WTC11 (cell line): ENCODE measurements at regions not wholly inside any gene's neighbourhood (a gene's known extent, or its start where the extent isn't known, plus 50 kb on each side); places are given as distances from the start of the nearest gene placed in this dataset.

ENCODE experiments used
- ATAC-seq: fragments of 200-7000 bp; cut with Tn5 transposase; 2 replicates; pipeline ENCODE4 v1.10.0; 2021; ENCODE audit warnings: mild to moderate bottlenecking, moderate library complexity
- CTCF ChIA-PET: fragments of 300-600 bp; sonication (Branson Sonifier 250); formaldehyde crosslinking; loops from one replicate; lab custom pipeline; 2021; ENCODE audit warnings: antibody characterized with exemption; lab: Charles Lee
- POLR2A ChIA-PET: fragments of 350-600 bp; sonication (Branson Sonifier 250); formaldehyde crosslinking; loops from one replicate; lab custom pipeline; 2021; ENCODE audit warnings: antibody characterized with exemption; lab: Charles Lee
- DNase-seq: peaks from one replicate; pipeline ENCODE4 v3.0.0; 2021; ENCODE audit warnings: low spot score
- H3K27ac Mint-ChIP-seq: 2 replicates; pipeline ENCODE4 v1.8.0; 2021; ENCODE audit warnings: mixed read lengths
- H3K27me3 Mint-ChIP-seq: 2 replicates; pipeline ENCODE4 v1.8.0; 2021; ENCODE audit warnings: low read depth, mild to moderate bottlenecking, moderate library complexity, mixed read lengths
- H3K36me3 Mint-ChIP-seq: 2 replicates; pipeline ENCODE4 v1.8.0; 2021; ENCODE audit warnings: mixed read lengths
- H3K4me1 Mint-ChIP-seq: 2 replicates; pipeline ENCODE4 v1.8.0; 2022; ENCODE audit warnings: mixed read lengths
- H3K4me3 Mint-ChIP-seq: 2 replicates; pipeline ENCODE4 v1.8.0; 2021; ENCODE audit warnings: mild to moderate bottlenecking, moderate library complexity, mixed read lengths
- H3K9me3 Mint-ChIP-seq: 2 replicates; pipeline ENCODE4 v1.8.0; 2021; ENCODE audit warnings: mixed read lengths
- CREM ChIP-seq: sonication (generic); formaldehyde crosslinking; IDR thresholded peaks from 2 replicates; pipeline ENCODE4 v1.8.1; 2022; ENCODE audit warnings: mild to moderate bottlenecking, missing genetic modification reagents, moderate library complexity
- GTF2I ChIP-seq: fragments of 250-450 bp; sonication (Bioruptor Pico); conservative IDR thresholded peaks from 2 replicates; pipeline ENCODE4 v1.4.0; 2021; ENCODE audit warnings: mild to moderate bottlenecking
- KAT7 ChIP-seq: sonication (generic); formaldehyde crosslinking; IDR thresholded peaks from 2 replicates; pipeline ENCODE4 v1.8.1; 2023; ENCODE audit warnings: missing genetic modification reagents, mild to moderate bottlenecking, borderline replicate concordance
- MYBL2 ChIP-seq: sonication (generic); formaldehyde crosslinking; IDR thresholded peaks from 2 replicates; pipeline ENCODE4 v1.8.1; 2023; ENCODE audit warnings: mild to moderate bottlenecking, moderate library complexity, missing genetic modification reagents
- OVOL2 ChIP-seq: fragments of 250-450 bp; sonication (Bioruptor Pico); IDR thresholded peaks from 2 replicates; pipeline ENCODE4 v1.9.0; 2021; ENCODE audit warnings: mild to moderate bottlenecking, borderline replicate concordance
- SMAD3 ChIP-seq: sonication (generic); formaldehyde crosslinking; IDR thresholded peaks from 2 replicates; pipeline ENCODE4 v1.8.0; 2022; ENCODE audit warnings: missing genetic modification reagents, mild to moderate bottlenecking, borderline replicate concordance
- SMAD4 ChIP-seq: sonication (generic); formaldehyde crosslinking; IDR thresholded peaks from 2 replicates; pipeline ENCODE4 v1.8.0; 2022; ENCODE audit warnings: mild to moderate bottlenecking, missing genetic modification reagents
- ZNF138 ChIP-seq: sonication (generic); formaldehyde crosslinking; conservative IDR thresholded peaks from 2 replicates; pipeline ENCODE4 v1.8.1; 2022; ENCODE audit warnings: mild to moderate bottlenecking, moderate library complexity, missing genetic modification reagents
- ZNF263 ChIP-seq: sonication (generic); formaldehyde crosslinking; IDR thresholded peaks from 2 replicates; pipeline ENCODE4 v1.8.1; 2022; ENCODE audit warnings: low read depth, mild to moderate bottlenecking, moderate library complexity, missing genetic modification reagents
- ZNF396 ChIP-seq: fragments of 250-450 bp; sonication (Bioruptor Pico); IDR thresholded peaks from 2 replicates; pipeline ENCODE4 v1.8.0; 2021; ENCODE audit warnings: mild to moderate bottlenecking, moderate library complexity, borderline replicate concordance
- ZNF423 ChIP-seq: fragments of 250-450 bp; sonication (Bioruptor Pico); IDR thresholded peaks from 2 replicates; pipeline ENCODE4 v2.1.2; 2022; ENCODE audit warnings: mild to moderate bottlenecking, moderate library complexity
- ZNF671 ChIP-seq: fragments of 250-450 bp; sonication (Bioruptor Pico); IDR thresholded peaks from 2 replicates; pipeline ENCODE4 v1.8.0; 2021; ENCODE audit warnings: mild to moderate bottlenecking
- TF ChIP-seq, protein P1 (sequence below): sonication (generic); formaldehyde crosslinking; IDR thresholded peaks from 2 replicates; pipeline ENCODE4 v1.8.1; 2022; ENCODE audit warnings: low read depth, missing genetic modification reagents, borderline replicate concordance
- TF ChIP-seq, protein P2 (sequence below): fragments of 250-450 bp; sonication (Bioruptor Pico); IDR thresholded peaks from 2 replicates; pipeline ENCODE4 v1.9.0; 2021; ENCODE audit warnings: moderate library complexity, mild to moderate bottlenecking, inconsistent platforms, borderline replicate concordance
- TF ChIP-seq, protein P3 (sequence below): fragments of 250-450 bp; sonication (Bioruptor Pico); IDR thresholded peaks from 2 replicates; pipeline ENCODE4 v2.1.2; 2022; ENCODE audit warnings: mild to moderate bottlenecking, moderate library complexity
- TF ChIP-seq, protein P4 (sequence below): fragments of 250-450 bp; sonication (Bioruptor Pico); IDR thresholded peaks from 2 replicates; pipeline ENCODE4 v1.9.0; 2021; ENCODE audit warnings: mild to moderate bottlenecking
- TF ChIP-seq, protein P5 (sequence below): sonication (generic); formaldehyde crosslinking; IDR thresholded peaks from 2 replicates; pipeline ENCODE4 v1.8.0; 2023; ENCODE audit warnings: missing genetic modification reagents
- TF ChIP-seq, protein P6 (sequence below): fragments of 250-450 bp; sonication (Bioruptor Pico); IDR thresholded peaks from 2 replicates; pipeline ENCODE4 v1.9.0; 2021; ENCODE audit warnings: mild to moderate bottlenecking

DNA sequence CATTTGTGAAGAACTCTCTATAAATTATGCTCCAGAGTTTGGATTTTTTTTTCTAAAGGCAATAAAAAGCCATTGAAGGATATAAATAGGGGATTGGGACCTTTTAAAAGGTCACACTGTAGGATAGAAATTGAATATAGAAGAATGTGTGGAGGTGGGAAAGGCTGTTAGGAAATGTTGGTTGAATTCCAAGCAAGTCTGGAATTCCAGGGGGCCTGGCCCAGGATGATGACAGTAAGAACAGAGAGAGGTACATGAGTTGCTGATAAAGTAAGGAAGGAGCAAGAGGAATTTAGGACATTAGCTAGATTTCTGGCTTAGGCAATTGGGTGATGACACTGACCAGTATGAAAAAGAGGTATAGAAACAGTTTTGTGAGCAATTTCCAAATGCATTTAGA, 95.4 kb upstream of the USP38 start:
- POLR2A ChIA-PET = no interaction called here
- CTCF ChIA-PET = no interaction called here
- Mint-ChIP-seq H3K36me3 (peaks cover 30% of the 10 kb centered on the region), H3K27me3 (peaks cover 8% of the 10 kb centered on the region; the same call in 1 of the 2 replicates), H3K4me3 (no peak overlapping the region), H3K9me3 (peaks cover 21% of the 10 kb centered on the region), H3K4me1 (peaks cover 31% of the 10 kb centered on the region), H3K27ac (peak overlapping the region; percentile 63; the same call in 1 of the 2 replicates)
- DNase-seq = peak; percentile 25
- TF ChIP-seq, protein P1, sequence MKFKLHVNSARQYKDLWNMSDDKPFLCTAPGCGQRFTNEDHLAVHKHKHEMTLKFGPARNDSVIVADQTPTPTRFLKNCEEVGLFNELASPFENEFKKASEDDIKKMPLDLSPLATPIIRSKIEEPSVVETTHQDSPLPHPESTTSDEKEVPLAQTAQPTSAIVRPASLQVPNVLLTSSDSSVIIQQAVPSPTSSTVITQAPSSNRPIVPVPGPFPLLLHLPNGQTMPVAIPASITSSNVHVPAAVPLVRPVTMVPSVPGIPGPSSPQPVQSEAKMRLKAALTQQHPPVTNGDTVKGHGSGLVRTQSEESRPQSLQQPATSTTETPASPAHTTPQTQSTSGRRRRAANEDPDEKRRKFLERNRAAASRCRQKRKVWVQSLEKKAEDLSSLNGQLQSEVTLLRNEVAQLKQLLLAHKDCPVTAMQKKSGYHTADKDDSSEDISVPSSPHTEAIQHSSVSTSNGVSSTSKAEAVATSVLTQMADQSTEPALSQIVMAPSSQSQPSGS (CRISPR knock-in tag) = no peak
- TF ChIP-seq, protein P2, sequence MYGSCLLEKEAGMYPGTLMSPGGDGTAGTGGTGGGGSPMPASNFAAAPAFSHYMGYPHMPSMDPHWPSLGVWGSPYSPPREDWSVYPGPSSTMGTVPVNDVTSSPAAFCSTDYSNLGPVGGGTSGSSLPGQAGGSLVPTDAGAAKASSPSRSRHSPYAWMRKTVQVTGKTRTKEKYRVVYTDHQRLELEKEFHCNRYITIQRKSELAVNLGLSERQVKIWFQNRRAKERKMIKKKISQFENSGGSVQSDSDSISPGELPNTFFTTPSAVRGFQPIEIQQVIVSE (CRISPR knock-in tag) = no peak
- TF ChIP-seq SMAD4 (CRISPR knock-in tag) = no peak
- no peak for TF ChIP-seq OVOL2 (CRISPR knock-in tag)
- no peak for TF ChIP-seq ZNF423 (CRISPR knock-in tag)
- no peak for TF ChIP-seq ZNF671 (CRISPR knock-in tag)
- no peak for TF ChIP-seq ZNF263 (CRISPR knock-in tag)
- no peak for TF ChIP-seq SMAD3 (CRISPR knock-in tag)
- TF ChIP-seq, protein P3, sequence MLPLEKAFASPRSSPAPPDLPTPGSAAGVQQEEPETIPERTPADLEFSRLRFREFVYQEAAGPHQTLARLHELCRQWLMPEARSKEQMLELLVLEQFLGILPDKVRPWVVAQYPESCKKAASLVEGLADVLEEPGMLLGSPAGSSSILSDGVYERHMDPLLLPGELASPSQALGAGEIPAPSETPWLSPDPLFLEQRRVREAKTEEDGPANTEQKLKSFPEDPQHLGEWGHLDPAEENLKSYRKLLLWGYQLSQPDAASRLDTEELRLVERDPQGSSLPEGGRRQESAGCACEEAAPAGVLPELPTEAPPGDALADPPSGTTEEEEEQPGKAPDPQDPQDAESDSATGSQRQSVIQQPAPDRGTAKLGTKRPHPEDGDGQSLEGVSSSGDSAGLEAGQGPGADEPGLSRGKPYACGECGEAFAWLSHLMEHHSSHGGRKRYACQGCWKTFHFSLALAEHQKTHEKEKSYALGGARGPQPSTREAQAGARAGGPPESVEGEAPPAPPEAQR = no peak
- TF ChIP-seq, protein P4, sequence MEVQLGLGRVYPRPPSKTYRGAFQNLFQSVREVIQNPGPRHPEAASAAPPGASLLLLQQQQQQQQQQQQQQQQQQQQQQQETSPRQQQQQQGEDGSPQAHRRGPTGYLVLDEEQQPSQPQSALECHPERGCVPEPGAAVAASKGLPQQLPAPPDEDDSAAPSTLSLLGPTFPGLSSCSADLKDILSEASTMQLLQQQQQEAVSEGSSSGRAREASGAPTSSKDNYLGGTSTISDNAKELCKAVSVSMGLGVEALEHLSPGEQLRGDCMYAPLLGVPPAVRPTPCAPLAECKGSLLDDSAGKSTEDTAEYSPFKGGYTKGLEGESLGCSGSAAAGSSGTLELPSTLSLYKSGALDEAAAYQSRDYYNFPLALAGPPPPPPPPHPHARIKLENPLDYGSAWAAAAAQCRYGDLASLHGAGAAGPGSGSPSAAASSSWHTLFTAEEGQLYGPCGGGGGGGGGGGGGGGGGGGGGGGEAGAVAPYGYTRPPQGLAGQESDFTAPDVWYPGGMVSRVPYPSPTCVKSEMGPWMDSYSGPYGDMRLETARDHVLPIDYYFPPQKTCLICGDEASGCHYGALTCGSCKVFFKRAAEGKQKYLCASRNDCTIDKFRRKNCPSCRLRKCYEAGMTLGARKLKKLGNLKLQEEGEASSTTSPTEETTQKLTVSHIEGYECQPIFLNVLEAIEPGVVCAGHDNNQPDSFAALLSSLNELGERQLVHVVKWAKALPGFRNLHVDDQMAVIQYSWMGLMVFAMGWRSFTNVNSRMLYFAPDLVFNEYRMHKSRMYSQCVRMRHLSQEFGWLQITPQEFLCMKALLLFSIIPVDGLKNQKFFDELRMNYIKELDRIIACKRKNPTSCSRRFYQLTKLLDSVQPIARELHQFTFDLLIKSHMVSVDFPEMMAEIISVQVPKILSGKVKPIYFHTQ = no peak
- no peak for TF ChIP-seq ZNF396
- no peak for TF ChIP-seq ZNF138 (CRISPR knock-in tag)
- no peak for TF ChIP-seq KAT7 (CRISPR knock-in tag)
- TF ChIP-seq MYBL2 (CRISPR knock-in tag) = no peak
- TF ChIP-seq, protein P5, sequence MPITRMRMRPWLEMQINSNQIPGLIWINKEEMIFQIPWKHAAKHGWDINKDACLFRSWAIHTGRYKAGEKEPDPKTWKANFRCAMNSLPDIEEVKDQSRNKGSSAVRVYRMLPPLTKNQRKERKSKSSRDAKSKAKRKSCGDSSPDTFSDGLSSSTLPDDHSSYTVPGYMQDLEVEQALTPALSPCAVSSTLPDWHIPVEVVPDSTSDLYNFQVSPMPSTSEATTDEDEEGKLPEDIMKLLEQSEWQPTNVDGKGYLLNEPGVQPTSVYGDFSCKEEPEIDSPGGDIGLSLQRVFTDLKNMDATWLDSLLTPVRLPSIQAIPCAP (CRISPR knock-in tag) = no peak
- no peak for TF ChIP-seq CREM (CRISPR knock-in tag)
- TF ChIP-seq, protein P6, sequence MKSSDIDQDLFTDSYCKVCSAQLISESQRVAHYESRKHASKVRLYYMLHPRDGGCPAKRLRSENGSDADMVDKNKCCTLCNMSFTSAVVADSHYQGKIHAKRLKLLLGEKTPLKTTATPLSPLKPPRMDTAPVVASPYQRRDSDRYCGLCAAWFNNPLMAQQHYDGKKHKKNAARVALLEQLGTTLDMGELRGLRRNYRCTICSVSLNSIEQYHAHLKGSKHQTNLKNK = no peak
- peak; percentile 67 for ATAC-seq

DNA sequence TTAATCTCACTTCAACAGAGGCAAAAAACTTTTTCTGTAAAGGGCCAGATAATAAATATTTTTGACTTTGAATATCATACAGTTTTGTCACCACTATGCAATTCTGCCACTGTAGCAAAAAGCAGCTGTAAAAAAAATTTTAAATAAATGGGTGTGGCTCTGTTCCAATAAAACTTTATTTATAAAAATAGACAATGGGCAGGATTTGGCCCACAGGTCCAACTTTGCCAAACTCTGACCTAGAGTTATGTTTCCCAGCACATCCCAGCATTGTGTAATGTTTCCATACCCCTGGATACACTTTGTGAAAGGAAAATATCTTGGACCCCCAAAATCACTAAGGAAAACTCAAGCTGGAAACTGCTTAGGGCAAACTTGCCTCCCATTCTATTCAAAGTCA, 94.9 kb upstream of the USP38 start:
- Mint-ChIP-seq H3K27ac (peak overlapping the region; percentile 63; the same call in 1 of the 2 replicates), H3K9me3 (peaks cover 27% of the 10 kb centered on the region), H3K4me3 (no peak overlapping the region), H3K36me3 (peaks cover 33% of the 10 kb centered on the region), H3K4me1 (peaks cover 31% of the 10 kb centered on the region), H3K27me3 (peaks cover 8% of the 10 kb centered on the region; the same call in 1 of the 2 replicates)
- TF ChIP-seq GTF2I (CRISPR knock-in tag) = no peak
- ChIA-PET POLR2A (no interaction called here), CTCF (no interaction called here)
- ATAC-seq = no peak
- no peak for DNase-seq
